H9 (cell line): ENCODE measurements at regions not wholly inside any gene's neighbourhood (a gene's known extent, or its start where the extent isn't known, plus 50 kb on each side); places are given as distances from the start of the nearest gene placed in this dataset.

Experiments used
- DNase-seq: peaks from one replicate; pipeline ENCODE4 v3.0.0-alpha.2; 2017
- H2AFZ ChIP-seq: one replicate; pipeline ENCODE4 v1.6.1; 2013; ENCODE audit warnings: mild to moderate bottlenecking, low read length, control low read depth, moderate library complexity
- H2AK5ac ChIP-seq: 2 replicates; pipeline ENCODE4 v1.6.1; 2013; ENCODE audit warnings: low read length, control low read depth, mixed read lengths; ENCODE audit not compliant: insufficient read length
- H2BK120ac ChIP-seq: one replicate; pipeline ENCODE4 v1.6.1; 2013; ENCODE audit warnings: low read depth, mild to moderate bottlenecking, low read length, control low read depth, inconsistent platforms; ENCODE audit not compliant: poor library complexity, severe bottlenecking
- H2BK12ac ChIP-seq: 2 replicates; pipeline ENCODE4 v1.6.1; 2013; ENCODE audit warnings: low read length, control low read depth, mixed read lengths, low read depth; ENCODE audit not compliant: insufficient read length
- H2BK15ac ChIP-seq: 2 replicates; pipeline ENCODE4 v1.6.1; 2013; ENCODE audit warnings: low read depth, low read length, control low read depth
- H2BK20ac ChIP-seq: one replicate; pipeline ENCODE4 v1.6.1; 2013; ENCODE audit warnings: low read depth, mild to moderate bottlenecking, low read length, control low read depth, inconsistent platforms; ENCODE audit not compliant: poor library complexity, severe bottlenecking
- H2BK5ac ChIP-seq: 2 replicates; pipeline ENCODE4 v1.6.1; 2013; ENCODE audit warnings: low read length, control low read depth, mixed read lengths; ENCODE audit not compliant: insufficient read length
- H3K14ac ChIP-seq: 2 replicates; pipeline ENCODE4 v1.6.1; 2013; ENCODE audit warnings: low read length, control low read depth; ENCODE audit not compliant: insufficient read depth
- H3K18ac ChIP-seq: 2 replicates; pipeline ENCODE4 v1.6.1; 2013; ENCODE audit warnings: low read depth, mild to moderate bottlenecking, mixed read lengths, low read length, control low read depth; ENCODE audit not compliant: insufficient read length
- H3K23ac ChIP-seq: 2 replicates; pipeline ENCODE4 v1.6.1; 2013; ENCODE audit warnings: low read length, control low read depth, mixed read lengths, low read depth; ENCODE audit not compliant: insufficient read length
- H3K23me2 ChIP-seq: 2 replicates; pipeline ENCODE4 v1.6.1; 2013; ENCODE audit warnings: low read depth, mild to moderate bottlenecking, mixed read lengths, low read length, control low read depth; ENCODE audit not compliant: insufficient read length, poor library complexity, severe bottlenecking
- H3K27ac ChIP-seq: 2 replicates; pipeline ENCODE4 v1.5.1; 2013; ENCODE audit warnings: low read length, control low read depth, mixed read lengths, low read depth; ENCODE audit not compliant: insufficient read length
- H3K27me3 ChIP-seq: 2 replicates; pipeline ENCODE4 v1.6.1; 2013; ENCODE audit warnings: low read length, control low read depth, inconsistent platforms; ENCODE audit not compliant: insufficient read depth
- H3K4ac ChIP-seq: 2 replicates; pipeline ENCODE4 v1.6.1; 2013; ENCODE audit warnings: low read depth, mild to moderate bottlenecking, control low read depth, inconsistent platforms, low read length, moderate library complexity
- H3K4me1 ChIP-seq: 2 replicates; pipeline ENCODE4 v1.6.1; 2013; ENCODE audit warnings: low read length, control low read depth, inconsistent platforms; ENCODE audit not compliant: insufficient read depth
- H3K4me2 ChIP-seq: 2 replicates; pipeline ENCODE4 v1.6.1; 2013; ENCODE audit warnings: low read length, control low read depth, mixed read lengths; ENCODE audit not compliant: insufficient read length, insufficient read depth
- H3K56ac ChIP-seq: 2 replicates; pipeline ENCODE4 v1.6.1; 2013; ENCODE audit warnings: low read depth, mild to moderate bottlenecking, mixed read lengths, low read length, control low read depth; ENCODE audit not compliant: insufficient read length
- H3K79me1 ChIP-seq: 2 replicates; pipeline ENCODE4 v1.6.1; 2013; ENCODE audit warnings: low read depth, mild to moderate bottlenecking, moderate library complexity, low read length, control low read depth, inconsistent platforms; ENCODE audit not compliant: insufficient read depth, poor library complexity, severe bottlenecking
- H3K79me2 ChIP-seq: 2 replicates; pipeline ENCODE4 v1.6.1; 2013; ENCODE audit warnings: low read length, control low read depth, inconsistent platforms; ENCODE audit not compliant: insufficient read depth
- H3K9ac ChIP-seq: 2 replicates; pipeline ENCODE4 v1.6.1; 2013; ENCODE audit warnings: low read length, control low read depth, mixed read lengths; ENCODE audit not compliant: insufficient read length; ENCODE audit errors: extremely low read depth
- H3K9me3 ChIP-seq: one replicate; pipeline ENCODE4 v1.6.1; 2013; ENCODE audit warnings: low read depth, low read length, inconsistent platforms; ENCODE audit not compliant: control insufficient read depth
- H3T11ph ChIP-seq: one replicate; pipeline ENCODE4 v1.6.1; 2013; ENCODE audit warnings: mild to moderate bottlenecking, low read length, control low read depth, inconsistent platforms
- H4K20me1 ChIP-seq: one replicate; pipeline ENCODE4 v1.6.1; 2013; ENCODE audit not compliant: control insufficient read depth, insufficient read length, insufficient read depth
- H4K5ac ChIP-seq: 2 replicates; pipeline ENCODE4 v1.6.1; 2013; ENCODE audit warnings: low read depth, mild to moderate bottlenecking, mixed read lengths, low read length, control low read depth; ENCODE audit not compliant: insufficient read length
- H4K8ac ChIP-seq: replicated peaks from 2 replicates; pipeline ENCODE4 v1.6.1; 2013; ENCODE audit warnings: low read length, control low read depth, mixed read lengths, low read depth; ENCODE audit not compliant: insufficient read length
- H4K91ac ChIP-seq: 2 replicates; pipeline ENCODE4 v1.6.1; 2013; ENCODE audit warnings: low read depth, mild to moderate bottlenecking, moderate library complexity, mixed read lengths, low read length, control low read depth; ENCODE audit not compliant: insufficient read length
- H3K27ac Mint-ChIP-seq, 3 experiments: 2 replicates in 2 of 3; 3 replicates in 1 of 3; pipeline ENCODE4 v1.8.0; 2020 to 2021; ENCODE audit warnings: mixed read lengths in 3 of 3, mild to moderate bottlenecking in 1 of 3, moderate library complexity in 1 of 3
- H3K27me3 Mint-ChIP-seq: 2 replicates; pipeline ENCODE4 v1.8.0; 2021; ENCODE audit warnings: low read depth, mild to moderate bottlenecking, moderate library complexity, mixed read lengths
- H3K36me3 Mint-ChIP-seq, 3 experiments: 2 replicates in 2 of 3; 3 replicates in 1 of 3; pipeline ENCODE4 v1.8.0; 2020 to 2021; ENCODE audit warnings: low read depth in 3 of 3, mixed read lengths in 3 of 3; ENCODE audit not compliant: insufficient read depth in 1 of 3
- H3K4me1 Mint-ChIP-seq, 2 experiments: 2 replicates each; pipeline ENCODE4 v1.8.0; 2020; ENCODE audit warnings: mixed read lengths in 2 of 2
- H3K4me3 Mint-ChIP-seq, 2 experiments: 2 replicates in 1 of 2; 3 replicates in 1 of 2; pipeline ENCODE4 v1.8.0; 2020 to 2021; ENCODE audit warnings: mild to moderate bottlenecking in 2 of 2, mixed read lengths in 2 of 2, moderate library complexity in 1 of 2
- H3K9me3 Mint-ChIP-seq, 2 experiments: 2 replicates in 1 of 2; 3 replicates in 1 of 2; pipeline ENCODE4 v1.8.0; 2020; ENCODE audit warnings: mild to moderate bottlenecking in 2 of 2, mixed read lengths in 2 of 2, moderate library complexity in 1 of 2
- CTCF ChIP-seq: fragments of 200-600 bp; sonication (generic); conservative IDR thresholded peaks from 3 replicates; pipeline ENCODE4 v1.8.0; 2021; ENCODE audit warnings: antibody characterized with exemption, mild to moderate bottlenecking
- WGBS: extraction: QIAGEN DNeasy Blood & Tissue Kit; methylation state at CpG from one replicate; pipeline ENCODE4 v1.1.7; 2013; ENCODE audit warnings: missing lambda C conversion rate, low lambda C conversion rate, mixed read lengths; ENCODE audit not compliant: insufficient read length; ENCODE audit errors: extremely low coverage; 5-methylcytosine and 5-hydroxymethylcytosine counted together

- Histone ChIP-seq H3K18ac (no peak overlapping the region), H2BK12ac (no peak overlapping the region), H3K4ac (no peak overlapping the region), H3K23ac (no peak overlapping the region), H3K27ac (no peak overlapping the region), H4K20me1 (no peaks in the 10 kb centered on the region), H2BK120ac (no peak overlapping the region), H4K8ac (no peak overlapping the region), H3K79me1 (no peaks in the 10 kb centered on the region), H3K4me2 (no peak overlapping the region), H3K56ac (no peak overlapping the region), H2BK15ac (no peak overlapping the region), H3K4me1 (no peaks in the 10 kb centered on the region), H2AK5ac (no peak overlapping the region), H2BK20ac (no peak overlapping the region), H3T11ph (no peak overlapping the region), H2AFZ (no peak overlapping the region), H3K14ac (no peak overlapping the region), H3K79me2 (no peaks in the 10 kb centered on the region), H3K27me3 (no peaks in the 10 kb centered on the region), H3K23me2 (no peaks in the 10 kb centered on the region), H4K91ac (no peak overlapping the region), H3K9me3 (no peaks in the 10 kb centered on the region), H3K9ac (no peak overlapping the region), H4K5ac (no peak overlapping the region), H2BK5ac (no peak overlapping the region)
- Mint-ChIP-seq H3K27me3 (no peaks in the 10 kb centered on the region), H3K4me1 (no peaks in the 10 kb centered on the region), H3K4me3 (no peak overlapping the region), H3K36me3 (no peaks in the 10 kb centered on the region), H3K27ac (no peak overlapping the region; a peak in 1 of 7 replicates), H3K9me3 (no peaks in the 10 kb centered on the region; a peak in 1 of 5 replicates)
- DNase-seq, result no peak
- TF ChIP-seq CTCF, result no peak
- no CpG with 5 or more reads among the region's 1 CpG for WGBS
Measured at GRCh38 chr3:36219398-36219797, 160.9 kb upstream of the STAC start.
